ENCODE measurements at regions not wholly inside any gene's neighbourhood (a gene's known extent, or its start where the extent isn't known, plus 50 kb on each side); places are given as distances from the start of the nearest gene placed in this dataset.

GRCh38 chr5:159777049-159777660 is 139.1 kb upstream of the ADRA1B start:
- TF ChIP-seq CTCF (IDR thresholded peaks at IDR 0.05; ENCODE audit: borderline replicate concordance, insufficient read depth, low read depth, low read length) = no peak
- H3K4me3 ChIP-seq (ENCODE audit: low read depth, low read length) = no peak overlapping the region

- H3K4me3 ChIP-seq (ENCODE audit: low read depth, low read length) = no peak overlapping the region
- TF ChIP-seq CTCF (IDR thresholded peaks at IDR 0.05; ENCODE audit: borderline replicate concordance, insufficient read depth, low read depth, low read length) = no peak
These were observed 136.8 kb upstream of the ADRA1B start for GRCh38 chr5:159779481-159779880.

- H3K4me3 ChIP-seq (ENCODE audit: low read depth, low read length) = no peak overlapping the region
- TF ChIP-seq CTCF (IDR thresholded peaks at IDR 0.05; ENCODE audit: borderline replicate concordance, insufficient read depth, low read depth, low read length) = no peak
These were observed 136.0 kb upstream of the ADRA1B start for GRCh38 chr5:159780246-159780645.

- no peak for TF ChIP-seq CTCF (IDR thresholded peaks at IDR 0.05; ENCODE audit: borderline replicate concordance, insufficient read depth, low read depth, low read length)
- no peak overlapping the region for H3K4me3 ChIP-seq (ENCODE audit: low read depth, low read length)
These were observed 134.6 kb upstream of the ADRA1B start for GRCh38 chr5:159781626-159782157.

GRCh38 chr5:159782197-159782994 is 133.9 kb upstream of the ADRA1B start:
- no peak overlapping the region for H3K4me3 ChIP-seq (ENCODE audit: low read depth, low read length)
- no peak for TF ChIP-seq CTCF (IDR thresholded peaks at IDR 0.05; ENCODE audit: borderline replicate concordance, insufficient read depth, low read depth, low read length)

GRCh38 chr5:159782995-159783300 is 133.3 kb upstream of the ADRA1B start:
- no peak overlapping the region for H3K4me3 ChIP-seq (ENCODE audit: low read depth, low read length)
- no peak for TF ChIP-seq CTCF (IDR thresholded peaks at IDR 0.05; ENCODE audit: borderline replicate concordance, insufficient read depth, low read depth, low read length)
